ENCODE measurements at regions not wholly inside any gene's neighbourhood (a gene's known extent, or its start where the extent isn't known, plus 50 kb on each side); places are given as distances from the start of the nearest gene placed in this dataset.

- no peak for DNase-seq (ENCODE audit: low read depth, low spot score)
These were observed 60.5 kb upstream of the TBC1D5 start for GRCh38 chr3:17802950-17803349.

GRCh38 chr3:17801131-17801530 is 58.7 kb upstream of the TBC1D5 start:
- no peak for DNase-seq (ENCODE audit: low read depth, low spot score)

- no peak for DNase-seq (ENCODE audit: low read depth, low spot score)
These were observed 57.8 kb upstream of the TBC1D5 start for GRCh38 chr3:17800232-17800631.

GRCh38 chr3:17799312-17799711 is 56.9 kb upstream of the TBC1D5 start:
- DNase-seq (ENCODE audit: low read depth, low spot score) = no peak

DNA sequence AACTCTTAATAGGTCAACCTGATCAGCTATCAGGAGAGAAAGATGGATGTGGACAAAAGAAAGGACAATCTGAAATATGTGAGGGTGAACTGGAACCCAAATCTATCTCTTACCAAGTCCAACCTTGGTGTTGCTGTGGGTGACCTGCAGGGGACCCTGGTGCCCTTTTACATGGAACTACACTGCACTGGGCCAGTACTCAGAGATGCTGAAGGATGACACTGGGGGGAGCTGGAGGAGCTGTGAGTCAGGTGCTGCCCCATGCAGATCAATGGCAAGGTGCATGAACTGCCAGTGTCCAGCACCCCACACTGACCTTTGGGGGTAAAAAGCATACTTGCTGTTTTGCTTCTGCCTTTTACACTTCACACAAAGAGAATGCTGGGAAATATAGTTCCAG is 55.6 kb upstream of the TBC1D5 start:
- DNase-seq (ENCODE audit: low read depth, low spot score) = no peak

DNA sequence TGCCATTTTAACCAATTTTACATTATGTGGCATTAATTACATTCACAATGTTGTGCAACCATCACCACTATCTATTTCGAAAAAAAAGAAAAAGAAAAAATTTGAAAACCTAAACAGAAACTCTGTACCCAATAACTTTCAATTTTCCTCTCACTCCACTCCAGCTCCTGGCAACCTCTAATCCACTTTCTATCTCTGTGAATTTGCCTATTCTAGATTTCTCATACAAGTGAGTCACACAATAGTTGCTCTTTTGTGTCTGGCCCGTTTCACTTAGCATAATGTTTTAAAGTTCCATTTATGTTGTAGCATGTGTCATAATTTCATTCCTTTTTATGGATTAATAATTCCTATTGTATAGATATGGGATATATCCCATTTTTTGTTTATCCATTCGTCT is 53.3 kb upstream of the TBC1D5 start:
- DNase-seq (ENCODE audit: low read depth, low spot score) = no peak

DNA sequence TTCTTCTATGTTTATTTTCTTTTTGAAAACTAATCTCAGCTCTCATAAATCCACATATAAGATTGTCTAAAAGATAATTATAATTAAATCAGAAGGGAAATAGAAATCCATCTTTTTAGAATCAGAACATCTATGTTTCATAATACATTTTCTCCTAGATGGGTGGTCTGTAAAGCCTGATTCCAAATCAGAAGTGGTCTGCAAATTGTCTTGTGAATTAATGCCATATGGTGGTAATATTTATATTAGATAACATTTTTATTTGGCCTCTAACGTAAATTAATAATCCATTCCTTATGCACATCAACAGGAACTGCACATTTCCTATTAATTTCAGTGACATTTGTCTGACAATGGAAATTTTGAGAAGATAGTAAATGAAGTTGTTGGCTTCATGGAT is 52.8 kb upstream of the TBC1D5 start:
- DNase-seq (ENCODE audit: low read depth, low spot score) = no peak

GRCh38 chr3:17793542-17794195 is 51.2 kb upstream of the TBC1D5 start:
- no peak for DNase-seq (ENCODE audit: low read depth, low spot score)
